ENCODE measurements at regions not wholly inside any gene's neighbourhood (a gene's known extent, or its start where the extent isn't known, plus 50 kb on each side); places are given as distances from the start of the nearest gene placed in this dataset.

DNA sequence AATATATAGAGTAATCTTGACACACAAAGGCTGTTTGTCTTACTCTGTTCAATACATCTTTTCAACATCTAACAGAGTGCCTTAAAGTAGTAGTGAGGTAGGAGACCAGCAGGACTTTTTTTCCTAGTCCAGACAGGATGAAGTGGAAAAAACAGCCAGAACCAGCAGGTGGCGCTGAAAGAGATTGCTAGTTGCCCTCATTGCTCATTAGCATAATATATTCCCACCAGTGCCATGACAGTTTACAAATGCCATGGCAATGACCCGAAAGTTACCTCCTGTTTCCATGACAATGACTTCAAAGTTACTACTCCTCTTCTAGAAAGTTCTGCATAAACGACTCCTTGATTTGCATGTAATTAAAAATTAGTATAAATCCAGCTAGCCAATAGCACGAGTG is 387.4 kb downstream of the ACTL7B start:
- ChIA-PET POLR2A (no interaction called here), CTCF (interaction anchor here (0.8 to 3.6 kb wide), 9 partner anchors 10 to 294 kb away, joined by 3 to 19 read pairs (median 4); no protein-coding TSS in a partner anchor)
- DNase-seq (ENCODE audit: low read depth, low spot score), result no peak
- H3K4me3 ChIP-seq (ENCODE audit: low read depth, low read length), result no peak overlapping the region
- peak; percentile 23 for TF ChIP-seq CTCF (IDR thresholded peaks at IDR 0.05; ENCODE audit: insufficient read depth, low read length, missing control alignments)

DNA sequence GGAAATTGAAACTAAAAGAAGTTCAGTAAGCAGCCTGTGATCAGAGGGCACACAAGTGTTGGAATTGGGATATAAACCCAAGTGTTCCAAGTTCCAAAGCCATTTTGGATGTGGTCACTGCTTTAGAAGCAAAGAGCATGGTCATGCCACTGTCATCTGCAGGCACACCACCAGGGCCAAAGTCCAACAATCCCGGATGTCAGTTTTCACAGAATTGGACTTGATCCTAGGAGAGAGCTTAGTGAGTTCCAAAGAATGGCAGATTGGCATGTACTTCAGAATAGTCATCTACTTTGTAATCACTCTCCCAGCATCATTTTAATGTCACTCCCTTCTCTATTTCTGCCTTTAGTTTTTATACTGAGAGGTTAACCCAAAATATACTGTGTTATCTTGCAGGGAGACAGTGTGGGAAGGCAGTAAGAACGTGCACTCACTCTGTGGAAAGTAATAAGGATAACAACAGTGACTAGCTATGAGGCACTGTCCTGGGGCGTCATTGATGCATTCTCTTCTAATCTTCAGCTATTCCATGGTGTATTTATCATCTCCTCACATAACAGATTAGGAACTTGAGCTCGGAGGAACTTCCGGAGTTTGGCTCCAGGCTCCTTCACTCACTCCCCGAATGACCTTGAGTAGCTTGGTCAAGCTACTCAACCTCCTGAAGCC is 388.0 kb downstream of the ACTL7B start:
- no peak for TF ChIP-seq CTCF (IDR thresholded peaks at IDR 0.05; ENCODE audit: insufficient read depth, low read length, missing control alignments)
- no peak for DNase-seq (ENCODE audit: low read depth, low spot score)
- H3K4me3 ChIP-seq (ENCODE audit: low read depth, low read length), result no peak overlapping the region
- ChIA-PET CTCF (interaction anchor here (0.8 to 3.6 kb wide), 9 partner anchors 11 to 294 kb away, joined by 3 to 19 read pairs (median 4); no protein-coding TSS in a partner anchor), POLR2A (no interaction called here)

DNA sequence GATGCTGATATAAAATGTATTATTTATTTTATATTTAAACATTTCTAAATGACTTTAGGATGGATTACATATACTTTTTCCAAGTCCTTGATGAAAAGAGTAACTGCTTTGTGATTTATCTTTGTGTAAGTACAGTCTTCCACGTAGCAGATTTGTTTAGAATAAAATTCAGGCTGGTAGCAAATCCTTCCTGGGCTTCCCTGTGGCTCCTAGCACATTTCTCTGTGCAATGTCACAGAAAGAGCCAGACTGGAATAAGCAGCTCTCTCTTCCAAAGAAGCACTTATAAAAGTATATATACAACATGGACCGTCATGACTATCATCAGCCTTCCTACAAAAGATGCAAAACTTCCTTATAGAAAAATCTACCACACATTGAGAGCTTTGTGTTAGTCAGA is 388.6 kb downstream of the ACTL7B start:
- CTCF ChIA-PET, result interaction anchor here (1.4 to 3.6 kb wide), 5 partner anchors 10 to 99 kb away, joined by 4 to 19 read pairs (median 7); no protein-coding TSS in a partner anchor
- no peak for TF ChIP-seq CTCF (IDR thresholded peaks at IDR 0.05; ENCODE audit: insufficient read depth, low read length, missing control alignments)
- no peak for DNase-seq (ENCODE audit: low read depth, low spot score)
- no peak overlapping the region for H3K4me3 ChIP-seq (ENCODE audit: low read depth, low read length)
- POLR2A ChIA-PET, result no interaction called here

DNA sequence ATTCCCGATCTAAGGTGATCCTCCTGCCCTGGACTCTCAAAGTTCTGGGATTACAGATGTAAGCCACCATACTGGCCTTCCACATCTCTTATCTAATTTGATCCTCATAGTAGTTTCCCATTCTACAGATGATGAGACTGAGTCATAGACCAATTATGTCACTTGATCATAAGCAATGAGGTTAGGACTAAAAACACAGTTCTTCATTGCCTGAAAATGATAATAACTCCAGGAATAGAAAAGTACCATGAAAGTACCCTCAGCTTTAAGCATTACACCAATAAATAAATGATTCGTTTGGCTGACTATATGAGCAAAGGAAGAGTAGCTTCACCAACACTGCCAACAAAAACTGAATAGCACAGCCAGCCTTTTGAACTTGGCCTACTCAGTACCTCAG is 389.5 kb downstream of the ACTL7B start:
- ChIA-PET POLR2A (no interaction called here), CTCF (interaction anchor here (1.6 to 3.6 kb wide), 2 partner anchors 10 to 14 kb away, joined by 4 to 19 read pairs; no protein-coding TSS in a partner anchor)
- no peak for DNase-seq (ENCODE audit: low read depth, low spot score)
- H3K4me3 ChIP-seq (ENCODE audit: low read depth, low read length), result no peak overlapping the region
- TF ChIP-seq CTCF (IDR thresholded peaks at IDR 0.05; ENCODE audit: insufficient read depth, low read length, missing control alignments), result no peak

- CTCF ChIA-PET, result no interaction called here
- no peak for TF ChIP-seq CTCF (IDR thresholded peaks at IDR 0.05; ENCODE audit: insufficient read depth, low read length, missing control alignments)
- no peak for DNase-seq (ENCODE audit: low read depth, low spot score)
- H3K4me3 ChIP-seq (ENCODE audit: low read depth, low read length), result no peak overlapping the region
- POLR2A ChIA-PET, result no interaction called here
Measured at GRCh38 chr9:108463932-108464606, 391.7 kb downstream of the ACTL7B start.

GRCh38 chr9:108456903-108457302 is 398.9 kb downstream of the ACTL7B start:
- no peak for DNase-seq (ENCODE audit: low read depth, low spot score)
- no peak overlapping the region for H3K4me3 ChIP-seq (ENCODE audit: low read depth, low read length)
- CTCF ChIA-PET, result interaction anchor here (1.4 to 2.2 kb wide), 2 partner anchors 11 to 107 kb away, joined by 4 to 19 read pairs; no protein-coding TSS in a partner anchor
- POLR2A ChIA-PET, result no interaction called here
- no peak for TF ChIP-seq CTCF (IDR thresholded peaks at IDR 0.05; ENCODE audit: insufficient read depth, low read length, missing control alignments)
